KMS-11 (cell line): ENCODE measurements at regions not wholly inside any gene's neighbourhood (a gene's known extent, or its start where the extent isn't known, plus 50 kb on each side); places are given as distances from the start of the nearest gene placed in this dataset.

Experiments
- H2AFZ ChIP-seq: fragments of 200-600 bp; sonication (generic); 2 replicates; pipeline ENCODE4 v1.6.1; 2016; ENCODE audit warnings: antibody characterized with exemption, mixed run types, low read depth
- H3K27ac ChIP-seq: fragments of 200-600 bp; sonication (generic); 2 replicates; pipeline ENCODE4 v1.6.1; 2016; ENCODE audit warnings: mild to moderate bottlenecking, mixed run types
- H3K27me3 ChIP-seq: fragments of 200-600 bp; sonication (generic); 2 replicates; pipeline ENCODE4 v1.6.1; 2017; ENCODE audit warnings: mild to moderate bottlenecking, low read depth, mixed run types, moderate library complexity; ENCODE audit not compliant: insufficient read depth
- H3K36me3 ChIP-seq: fragments of 200-600 bp; sonication (generic); 2 replicates; pipeline ENCODE4 v1.6.1; 2017; ENCODE audit warnings: mild to moderate bottlenecking, mixed run types; ENCODE audit not compliant: insufficient read depth
- H3K4me1 ChIP-seq: fragments of 200-600 bp; sonication (generic); 2 replicates; pipeline ENCODE4 v1.6.1; 2016; ENCODE audit warnings: mild to moderate bottlenecking, low read depth, mixed run types; ENCODE audit not compliant: poor library complexity, severe bottlenecking
- H3K4me2 ChIP-seq: fragments of 200-600 bp; sonication (generic); 2 replicates; pipeline ENCODE4 v1.7.0; 2016; ENCODE audit warnings: mild to moderate bottlenecking, mixed run types
- H3K4me3 ChIP-seq: fragments of 200-600 bp; sonication (generic); IDR thresholded peaks from 2 replicates; pipeline ENCODE4 v1.6.1; 2017; ENCODE audit warnings: low read depth, low read length, mixed read lengths; ENCODE audit not compliant: insufficient read depth
- H3K79me2 ChIP-seq: fragments of 200-600 bp; sonication (generic); 2 replicates; pipeline ENCODE4 v1.6.1; 2016; ENCODE audit warnings: low read depth, mixed run types; ENCODE audit not compliant: insufficient read depth
- H3K9ac ChIP-seq: fragments of 200-600 bp; sonication (generic); 2 replicates; pipeline ENCODE4 v1.6.1; 2016; ENCODE audit warnings: mild to moderate bottlenecking, mixed run types
- H4K20me1 ChIP-seq: fragments of 200-600 bp; sonication (generic); 2 replicates; pipeline ENCODE4 v1.6.1; 2016; ENCODE audit warnings: mild to moderate bottlenecking, mixed run types; ENCODE audit not compliant: insufficient read depth
- TF ChIP-seq, protein P1 (sequence below): fragments of 200-600 bp; sonication (generic); conservative IDR thresholded peaks from 2 replicates; pipeline ENCODE4 v1.6.1; 2017; ENCODE audit warnings: low read depth, mild to moderate bottlenecking, antibody characterized with exemption, low read length, moderate library complexity, mixed read lengths

DNA sequence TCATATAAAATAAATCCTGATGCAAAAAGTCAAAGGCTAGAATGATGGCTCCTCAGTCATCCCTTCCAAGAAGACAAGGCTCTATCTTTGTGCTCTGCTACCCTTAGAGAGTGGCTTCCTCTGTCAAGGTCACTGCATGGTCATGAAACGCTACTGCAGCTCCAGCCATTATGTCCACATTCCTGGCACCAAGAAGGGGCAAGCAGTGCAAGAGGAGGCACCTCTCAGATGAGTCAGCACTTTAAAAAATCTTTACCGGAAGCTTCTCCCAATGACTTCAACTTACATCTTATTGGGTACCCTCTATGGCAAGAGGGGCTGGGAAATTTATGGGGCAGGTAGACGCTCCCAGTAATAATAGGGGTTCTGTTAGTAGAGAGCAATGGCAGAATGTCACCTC is 129.5 kb upstream of the CPEB4 start:
- Histone ChIP-seq H3K36me3 (no peaks in the 10 kb centered on the region), H3K4me3 (no peak overlapping the region), H3K79me2 (no peaks in the 10 kb centered on the region), H3K27me3 (no peaks in the 10 kb centered on the region), H4K20me1 (no peaks in the 10 kb centered on the region), H3K27ac (no peak overlapping the region), H2AFZ (no peak overlapping the region), H3K4me2 (no peak overlapping the region), H3K9ac (no peak overlapping the region), H3K4me1 (no peaks in the 10 kb centered on the region)
- TF ChIP-seq, protein P1, sequence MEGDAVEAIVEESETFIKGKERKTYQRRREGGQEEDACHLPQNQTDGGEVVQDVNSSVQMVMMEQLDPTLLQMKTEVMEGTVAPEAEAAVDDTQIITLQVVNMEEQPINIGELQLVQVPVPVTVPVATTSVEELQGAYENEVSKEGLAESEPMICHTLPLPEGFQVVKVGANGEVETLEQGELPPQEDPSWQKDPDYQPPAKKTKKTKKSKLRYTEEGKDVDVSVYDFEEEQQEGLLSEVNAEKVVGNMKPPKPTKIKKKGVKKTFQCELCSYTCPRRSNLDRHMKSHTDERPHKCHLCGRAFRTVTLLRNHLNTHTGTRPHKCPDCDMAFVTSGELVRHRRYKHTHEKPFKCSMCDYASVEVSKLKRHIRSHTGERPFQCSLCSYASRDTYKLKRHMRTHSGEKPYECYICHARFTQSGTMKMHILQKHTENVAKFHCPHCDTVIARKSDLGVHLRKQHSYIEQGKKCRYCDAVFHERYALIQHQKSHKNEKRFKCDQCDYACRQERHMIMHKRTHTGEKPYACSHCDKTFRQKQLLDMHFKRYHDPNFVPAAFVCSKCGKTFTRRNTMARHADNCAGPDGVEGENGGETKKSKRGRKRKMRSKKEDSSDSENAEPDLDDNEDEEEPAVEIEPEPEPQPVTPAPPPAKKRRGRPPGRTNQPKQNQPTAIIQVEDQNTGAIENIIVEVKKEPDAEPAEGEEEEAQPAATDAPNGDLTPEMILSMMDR: no peak

GRCh38 chr5:173759691-173760090 is 128.5 kb upstream of the CPEB4 start:
- no peak overlapping the region for H3K4me2 ChIP-seq
- no peaks in the 10 kb centered on the region for H4K20me1 ChIP-seq
- H3K27ac ChIP-seq: no peak overlapping the region
- H3K27me3 ChIP-seq: no peaks in the 10 kb centered on the region
- no peak overlapping the region for H3K9ac ChIP-seq
- H2AFZ ChIP-seq: no peak overlapping the region
- peaks cover 3% of the 10 kb centered on the region for H3K4me1 ChIP-seq
- no peaks in the 10 kb centered on the region for H3K79me2 ChIP-seq
- H3K36me3 ChIP-seq: no peaks in the 10 kb centered on the region
- no peak overlapping the region for H3K4me3 ChIP-seq
- TF ChIP-seq, protein P1: no peak

- H3K4me1 ChIP-seq: peaks cover 6% of the 10 kb centered on the region
- H2AFZ ChIP-seq: no peak overlapping the region
- H3K36me3 ChIP-seq: no peaks in the 10 kb centered on the region
- no peaks in the 10 kb centered on the region for H4K20me1 ChIP-seq
- H3K4me2 ChIP-seq: no peak overlapping the region
- H3K4me3 ChIP-seq: no peak overlapping the region
- H3K9ac ChIP-seq: no peak overlapping the region
- H3K79me2 ChIP-seq: no peaks in the 10 kb centered on the region
- no peaks in the 10 kb centered on the region for H3K27me3 ChIP-seq
- H3K27ac ChIP-seq: no peak overlapping the region
- TF ChIP-seq, protein P1: no peak
Measured at GRCh38 chr5:173760461-173761177, 127.5 kb upstream of the CPEB4 start.

DNA sequence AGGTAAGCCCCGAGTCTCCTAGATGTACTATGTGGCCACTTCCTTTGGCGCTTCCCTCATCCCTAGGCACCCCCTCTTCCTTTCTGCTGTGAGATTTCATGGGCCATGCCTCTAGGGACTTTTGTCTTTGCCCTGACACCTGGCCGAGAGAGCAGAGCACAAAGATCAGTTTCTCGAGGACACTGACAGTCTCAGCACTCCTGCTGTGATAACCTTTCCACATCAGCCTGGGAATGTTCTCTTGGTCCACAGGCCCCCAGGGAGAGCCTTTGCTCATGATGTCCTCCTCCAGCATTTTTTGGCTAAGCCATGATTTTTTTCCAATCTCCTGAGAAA is 127.0 kb upstream of the CPEB4 start:
- TF ChIP-seq, protein P1: no peak
- Histone ChIP-seq H3K9ac (no peak overlapping the region), H3K27me3 (no peaks in the 10 kb centered on the region), H3K27ac (no peak overlapping the region), H3K36me3 (no peaks in the 10 kb centered on the region), H3K79me2 (no peaks in the 10 kb centered on the region), H2AFZ (no peak overlapping the region), H3K4me2 (no peak overlapping the region), H3K4me3 (no peak overlapping the region), H3K4me1 (peaks cover 6% of the 10 kb centered on the region), H4K20me1 (no peaks in the 10 kb centered on the region)
